H9 (cell line): ENCODE measurements at regions not wholly inside any gene's neighbourhood (a gene's known extent, or its start where the extent isn't known, plus 50 kb on each side); places are given as distances from the start of the nearest gene placed in this dataset.

ENCODE experiments used
- DNase-seq: peaks from one replicate; pipeline ENCODE4 v3.0.0-alpha.2; 2017
- H2AFZ ChIP-seq: one replicate; pipeline ENCODE4 v1.6.1; 2013; ENCODE audit warnings: mild to moderate bottlenecking, low read length, control low read depth, moderate library complexity
- H2AK5ac ChIP-seq: 2 replicates; pipeline ENCODE4 v1.6.1; 2013; ENCODE audit warnings: low read length, control low read depth, mixed read lengths; ENCODE audit not compliant: insufficient read length
- H2BK120ac ChIP-seq: one replicate; pipeline ENCODE4 v1.6.1; 2013; ENCODE audit warnings: low read depth, mild to moderate bottlenecking, low read length, control low read depth, inconsistent platforms; ENCODE audit not compliant: poor library complexity, severe bottlenecking
- H2BK12ac ChIP-seq: 2 replicates; pipeline ENCODE4 v1.6.1; 2013; ENCODE audit warnings: low read length, control low read depth, mixed read lengths, low read depth; ENCODE audit not compliant: insufficient read length
- H2BK15ac ChIP-seq: 2 replicates; pipeline ENCODE4 v1.6.1; 2013; ENCODE audit warnings: low read depth, low read length, control low read depth
- H2BK20ac ChIP-seq: one replicate; pipeline ENCODE4 v1.6.1; 2013; ENCODE audit warnings: low read depth, mild to moderate bottlenecking, low read length, control low read depth, inconsistent platforms; ENCODE audit not compliant: poor library complexity, severe bottlenecking
- H2BK5ac ChIP-seq: 2 replicates; pipeline ENCODE4 v1.6.1; 2013; ENCODE audit warnings: low read length, control low read depth, mixed read lengths; ENCODE audit not compliant: insufficient read length
- H3K14ac ChIP-seq: 2 replicates; pipeline ENCODE4 v1.6.1; 2013; ENCODE audit warnings: low read length, control low read depth; ENCODE audit not compliant: insufficient read depth
- H3K18ac ChIP-seq: 2 replicates; pipeline ENCODE4 v1.6.1; 2013; ENCODE audit warnings: low read depth, mild to moderate bottlenecking, mixed read lengths, low read length, control low read depth; ENCODE audit not compliant: insufficient read length
- H3K23ac ChIP-seq: 2 replicates; pipeline ENCODE4 v1.6.1; 2013; ENCODE audit warnings: low read length, control low read depth, mixed read lengths, low read depth; ENCODE audit not compliant: insufficient read length
- H3K23me2 ChIP-seq: 2 replicates; pipeline ENCODE4 v1.6.1; 2013; ENCODE audit warnings: low read depth, mild to moderate bottlenecking, mixed read lengths, low read length, control low read depth; ENCODE audit not compliant: insufficient read length, poor library complexity, severe bottlenecking
- H3K27ac ChIP-seq: 2 replicates; pipeline ENCODE4 v1.5.1; 2013; ENCODE audit warnings: low read length, control low read depth, mixed read lengths, low read depth; ENCODE audit not compliant: insufficient read length
- H3K27me3 ChIP-seq: 2 replicates; pipeline ENCODE4 v1.6.1; 2013; ENCODE audit warnings: low read length, control low read depth, inconsistent platforms; ENCODE audit not compliant: insufficient read depth
- H3K4ac ChIP-seq: 2 replicates; pipeline ENCODE4 v1.6.1; 2013; ENCODE audit warnings: low read depth, mild to moderate bottlenecking, control low read depth, inconsistent platforms, low read length, moderate library complexity
- H3K4me1 ChIP-seq: 2 replicates; pipeline ENCODE4 v1.6.1; 2013; ENCODE audit warnings: low read length, control low read depth, inconsistent platforms; ENCODE audit not compliant: insufficient read depth
- H3K4me2 ChIP-seq: 2 replicates; pipeline ENCODE4 v1.6.1; 2013; ENCODE audit warnings: low read length, control low read depth, mixed read lengths; ENCODE audit not compliant: insufficient read length, insufficient read depth
- H3K56ac ChIP-seq: 2 replicates; pipeline ENCODE4 v1.6.1; 2013; ENCODE audit warnings: low read depth, mild to moderate bottlenecking, mixed read lengths, low read length, control low read depth; ENCODE audit not compliant: insufficient read length
- H3K79me1 ChIP-seq: 2 replicates; pipeline ENCODE4 v1.6.1; 2013; ENCODE audit warnings: low read depth, mild to moderate bottlenecking, moderate library complexity, low read length, control low read depth, inconsistent platforms; ENCODE audit not compliant: insufficient read depth, poor library complexity, severe bottlenecking
- H3K79me2 ChIP-seq: 2 replicates; pipeline ENCODE4 v1.6.1; 2013; ENCODE audit warnings: low read length, control low read depth, inconsistent platforms; ENCODE audit not compliant: insufficient read depth
- H3K9ac ChIP-seq: 2 replicates; pipeline ENCODE4 v1.6.1; 2013; ENCODE audit warnings: low read length, control low read depth, mixed read lengths; ENCODE audit not compliant: insufficient read length; ENCODE audit errors: extremely low read depth
- H3K9me3 ChIP-seq: one replicate; pipeline ENCODE4 v1.6.1; 2013; ENCODE audit warnings: low read depth, low read length, inconsistent platforms; ENCODE audit not compliant: control insufficient read depth
- H3T11ph ChIP-seq: one replicate; pipeline ENCODE4 v1.6.1; 2013; ENCODE audit warnings: mild to moderate bottlenecking, low read length, control low read depth, inconsistent platforms
- H4K20me1 ChIP-seq: one replicate; pipeline ENCODE4 v1.6.1; 2013; ENCODE audit not compliant: control insufficient read depth, insufficient read length, insufficient read depth
- H4K5ac ChIP-seq: 2 replicates; pipeline ENCODE4 v1.6.1; 2013; ENCODE audit warnings: low read depth, mild to moderate bottlenecking, mixed read lengths, low read length, control low read depth; ENCODE audit not compliant: insufficient read length
- H4K8ac ChIP-seq: replicated peaks from 2 replicates; pipeline ENCODE4 v1.6.1; 2013; ENCODE audit warnings: low read length, control low read depth, mixed read lengths, low read depth; ENCODE audit not compliant: insufficient read length
- H4K91ac ChIP-seq: 2 replicates; pipeline ENCODE4 v1.6.1; 2013; ENCODE audit warnings: low read depth, mild to moderate bottlenecking, moderate library complexity, mixed read lengths, low read length, control low read depth; ENCODE audit not compliant: insufficient read length
- H3K27ac Mint-ChIP-seq, 3 experiments: 2 replicates in 2 of 3; 3 replicates in 1 of 3; pipeline ENCODE4 v1.8.0; 2020 to 2021; ENCODE audit warnings: mixed read lengths in 3 of 3, mild to moderate bottlenecking in 1 of 3, moderate library complexity in 1 of 3
- H3K27me3 Mint-ChIP-seq: 2 replicates; pipeline ENCODE4 v1.8.0; 2021; ENCODE audit warnings: low read depth, mild to moderate bottlenecking, moderate library complexity, mixed read lengths
- H3K36me3 Mint-ChIP-seq, 3 experiments: 2 replicates in 2 of 3; 3 replicates in 1 of 3; pipeline ENCODE4 v1.8.0; 2020 to 2021; ENCODE audit warnings: low read depth in 3 of 3, mixed read lengths in 3 of 3; ENCODE audit not compliant: insufficient read depth in 1 of 3
- H3K4me1 Mint-ChIP-seq, 2 experiments: 2 replicates each; pipeline ENCODE4 v1.8.0; 2020; ENCODE audit warnings: mixed read lengths in 2 of 2
- H3K4me3 Mint-ChIP-seq, 2 experiments: 2 replicates in 1 of 2; 3 replicates in 1 of 2; pipeline ENCODE4 v1.8.0; 2020 to 2021; ENCODE audit warnings: mild to moderate bottlenecking in 2 of 2, mixed read lengths in 2 of 2, moderate library complexity in 1 of 2
- H3K9me3 Mint-ChIP-seq, 2 experiments: 2 replicates in 1 of 2; 3 replicates in 1 of 2; pipeline ENCODE4 v1.8.0; 2020; ENCODE audit warnings: mild to moderate bottlenecking in 2 of 2, mixed read lengths in 2 of 2, moderate library complexity in 1 of 2
- CTCF ChIP-seq: fragments of 200-600 bp; sonication (generic); conservative IDR thresholded peaks from 3 replicates; pipeline ENCODE4 v1.8.0; 2021; ENCODE audit warnings: antibody characterized with exemption, mild to moderate bottlenecking
- whole genome bisulfite sequencing: extraction: QIAGEN DNeasy Blood & Tissue Kit; methylation state at CpG from one replicate; pipeline ENCODE4 v1.1.7; 2013; ENCODE audit warnings: missing lambda C conversion rate, low lambda C conversion rate, mixed read lengths; ENCODE audit not compliant: insufficient read length; ENCODE audit errors: extremely low coverage; 5-methylcytosine and 5-hydroxymethylcytosine counted together

- Mint-ChIP-seq H3K4me3 (no peak overlapping the region), H3K27ac (no peak overlapping the region), H3K27me3 (peaks cover 2% of the 10 kb centered on the region), H3K36me3 (no peaks in the 10 kb centered on the region; a peak in 1 of 7 replicates), H3K9me3 (peaks cover 0 to 9% of the 10 kb centered on the region in 2 experiments; a peak in 4 of 5 replicates), H3K4me1 (no peaks in the 10 kb centered on the region)
- DNase-seq = no peak
- Histone ChIP-seq H3K9ac (no peak overlapping the region), H2BK5ac (no peak overlapping the region), H3K27me3 (no peaks in the 10 kb centered on the region), H3K23ac (no peak overlapping the region), H3K4ac (no peak overlapping the region), H4K8ac (no peak overlapping the region), H3K4me1 (no peaks in the 10 kb centered on the region), H2AFZ (no peak overlapping the region), H4K91ac (no peak overlapping the region), H2BK12ac (no peak overlapping the region), H3T11ph (no peak overlapping the region), H3K14ac (no peak overlapping the region), H2AK5ac (no peak overlapping the region), H4K20me1 (no peaks in the 10 kb centered on the region), H2BK20ac (no peak overlapping the region), H3K79me2 (no peaks in the 10 kb centered on the region), H3K9me3 (no peaks in the 10 kb centered on the region), H2BK120ac (no peak overlapping the region), H3K79me1 (no peaks in the 10 kb centered on the region), H2BK15ac (no peak overlapping the region), H3K18ac (no peak overlapping the region), H3K27ac (no peak overlapping the region), H3K23me2 (no peaks in the 10 kb centered on the region), H4K5ac (no peak overlapping the region), H3K56ac (no peak overlapping the region), H3K4me2 (no peak overlapping the region)
- no CpG with 5 or more reads among the region's 5 CpGs for WGBS
- no peak for TF ChIP-seq CTCF
Observed at GRCh38 chr10:78641693-78642092, 427.1 kb upstream of the ZMIZ1 start.
